Kidney glomerular epithelial cell (primary cell): ENCODE measurements at regions not wholly inside any gene's neighbourhood (a gene's known extent, or its start where the extent isn't known, plus 50 kb on each side); places are given as distances from the start of the nearest gene placed in this dataset.

Experiments
- DNase-seq: peaks from one replicate; lab custom pipeline; 2025; lab: John Stamatoyannopoulos, UW

GRCh38 chr13:53144826-53145225, 116.2 kb downstream of the OLFM4 start:
- no peak for DNase-seq

- no peak for DNase-seq
Observed at GRCh38 chr13:53150568-53150967, 122.0 kb downstream of the OLFM4 start.

- DNase-seq: no peak
Observed at GRCh38 chr13:53151336-53152056, 122.9 kb downstream of the OLFM4 start.

GRCh38 chr13:53152057-53152421, 123.4 kb downstream of the OLFM4 start:
- DNase-seq: no peak

- DNase-seq: no peak
Observed at GRCh38 chr13:53158201-53158600, 129.6 kb downstream of the OLFM4 start.

- DNase-seq: no peak
Observed at GRCh38 chr13:53159431-53159830, 130.8 kb downstream of the OLFM4 start.

- DNase-seq: no peak
Observed at GRCh38 chr13:53160211-53160610, 131.6 kb downstream of the OLFM4 start.

- no peak for DNase-seq
Observed at GRCh38 chr13:53161251-53161650, 132.6 kb downstream of the OLFM4 start.

- DNase-seq: no peak
Observed at GRCh38 chr13:53165261-53165660, 136.6 kb downstream of the OLFM4 start.

- no peak for DNase-seq
Observed at GRCh38 chr13:53167561-53167960, 138.9 kb downstream of the OLFM4 start.

GRCh38 chr13:53170910-53171309, 142.3 kb downstream of the OLFM4 start:
- DNase-seq: no peak

- no peak for DNase-seq
Observed at GRCh38 chr13:53174545-53174944, 145.9 kb downstream of the OLFM4 start.

- DNase-seq: no peak
Observed at GRCh38 chr13:53180684-53181083, 152.1 kb downstream of the OLFM4 start.

- DNase-seq: no peak
Observed at GRCh38 chr13:53182724-53183123, 154.1 kb downstream of the OLFM4 start.

GRCh38 chr13:53188120-53188519, 159.5 kb downstream of the OLFM4 start:
- DNase-seq: no peak

GRCh38 chr13:53189162-53189561, 160.5 kb downstream of the OLFM4 start:
- no peak for DNase-seq

- DNase-seq: no peak
Observed at GRCh38 chr13:53191091-53191490, 162.5 kb downstream of the OLFM4 start.

- no peak for DNase-seq
Observed at GRCh38 chr13:53197424-53197823, 168.8 kb downstream of the OLFM4 start.

GRCh38 chr13:53198017-53198416, 169.4 kb downstream of the OLFM4 start:
- no peak for DNase-seq

- no peak for DNase-seq
Observed at GRCh38 chr13:53198736-53199135, 170.1 kb downstream of the OLFM4 start.

- no peak for DNase-seq
Observed at GRCh38 chr13:53200075-53200474, 171.5 kb downstream of the OLFM4 start.

- DNase-seq: no peak
Observed at GRCh38 chr13:53200498-53201453, 172.2 kb downstream of the OLFM4 start.
